C4-2B (cell line): ENCODE measurements at regions not wholly inside any gene's neighbourhood (a gene's known extent, or its start where the extent isn't known, plus 50 kb on each side); places are given as distances from the start of the nearest gene placed in this dataset.

Experiments
- ZFX ChIP-seq: fragments of 450-650 bp; IDR thresholded peaks from 2 replicates; pipeline ENCODE4 v1.6.1; 2017
- TF ChIP-seq, protein P1 (sequence below): fragments of 450-650 bp; conservative IDR thresholded peaks from 2 replicates; pipeline ENCODE4 v1.5.1; 2017; ENCODE audit warnings: mild to moderate bottlenecking

DNA sequence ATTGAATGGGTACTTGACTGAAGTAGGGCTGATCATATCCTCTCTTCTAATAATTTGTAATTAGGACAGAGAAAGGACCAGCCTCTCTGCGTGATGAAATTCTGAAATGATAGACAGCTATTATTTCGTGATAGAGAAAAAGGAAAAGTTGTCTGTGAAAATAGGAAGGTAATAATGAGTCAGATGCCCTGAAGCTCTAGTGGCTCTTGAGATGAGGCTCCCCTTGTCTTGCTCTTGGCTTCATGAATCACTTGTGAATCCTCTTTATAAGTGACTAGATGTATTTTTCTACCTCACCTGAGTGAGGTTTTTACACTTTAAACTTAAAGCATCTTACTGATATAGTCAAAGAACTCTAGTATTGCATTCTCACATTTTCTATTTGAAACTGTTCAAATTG lies 888.9 kb downstream of the PCDH18 start:
- TF ChIP-seq, protein P1, sequence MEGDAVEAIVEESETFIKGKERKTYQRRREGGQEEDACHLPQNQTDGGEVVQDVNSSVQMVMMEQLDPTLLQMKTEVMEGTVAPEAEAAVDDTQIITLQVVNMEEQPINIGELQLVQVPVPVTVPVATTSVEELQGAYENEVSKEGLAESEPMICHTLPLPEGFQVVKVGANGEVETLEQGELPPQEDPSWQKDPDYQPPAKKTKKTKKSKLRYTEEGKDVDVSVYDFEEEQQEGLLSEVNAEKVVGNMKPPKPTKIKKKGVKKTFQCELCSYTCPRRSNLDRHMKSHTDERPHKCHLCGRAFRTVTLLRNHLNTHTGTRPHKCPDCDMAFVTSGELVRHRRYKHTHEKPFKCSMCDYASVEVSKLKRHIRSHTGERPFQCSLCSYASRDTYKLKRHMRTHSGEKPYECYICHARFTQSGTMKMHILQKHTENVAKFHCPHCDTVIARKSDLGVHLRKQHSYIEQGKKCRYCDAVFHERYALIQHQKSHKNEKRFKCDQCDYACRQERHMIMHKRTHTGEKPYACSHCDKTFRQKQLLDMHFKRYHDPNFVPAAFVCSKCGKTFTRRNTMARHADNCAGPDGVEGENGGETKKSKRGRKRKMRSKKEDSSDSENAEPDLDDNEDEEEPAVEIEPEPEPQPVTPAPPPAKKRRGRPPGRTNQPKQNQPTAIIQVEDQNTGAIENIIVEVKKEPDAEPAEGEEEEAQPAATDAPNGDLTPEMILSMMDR, result no peak
- no peak for TF ChIP-seq ZFX
